WTC11 (cell line): ENCODE measurements at regions not wholly inside any gene's neighbourhood (a gene's known extent, or its start where the extent isn't known, plus 50 kb on each side); places are given as distances from the start of the nearest gene placed in this dataset.

Source experiments
- ATAC-seq: fragments of 200-7000 bp; cut with Tn5 transposase; 2 replicates; pipeline ENCODE4 v1.10.0; 2021; ENCODE audit warnings: mild to moderate bottlenecking, moderate library complexity
- CTCF ChIA-PET: fragments of 300-600 bp; sonication (Branson Sonifier 250); formaldehyde crosslinking; loops from one replicate; lab custom pipeline; 2021; ENCODE audit warnings: antibody characterized with exemption; lab: Charles Lee
- POLR2A ChIA-PET: fragments of 350-600 bp; sonication (Branson Sonifier 250); formaldehyde crosslinking; loops from one replicate; lab custom pipeline; 2021; ENCODE audit warnings: antibody characterized with exemption; lab: Charles Lee
- DNase-seq: peaks from one replicate; pipeline ENCODE4 v3.0.0; 2021; ENCODE audit warnings: low spot score
- H3K27ac Mint-ChIP-seq: 2 replicates; pipeline ENCODE4 v1.8.0; 2021; ENCODE audit warnings: mixed read lengths
- H3K27me3 Mint-ChIP-seq: 2 replicates; pipeline ENCODE4 v1.8.0; 2021; ENCODE audit warnings: low read depth, mild to moderate bottlenecking, moderate library complexity, mixed read lengths
- H3K36me3 Mint-ChIP-seq: 2 replicates; pipeline ENCODE4 v1.8.0; 2021; ENCODE audit warnings: mixed read lengths
- H3K4me1 Mint-ChIP-seq: 2 replicates; pipeline ENCODE4 v1.8.0; 2022; ENCODE audit warnings: mixed read lengths
- H3K4me3 Mint-ChIP-seq: 2 replicates; pipeline ENCODE4 v1.8.0; 2021; ENCODE audit warnings: mild to moderate bottlenecking, moderate library complexity, mixed read lengths
- H3K9me3 Mint-ChIP-seq: 2 replicates; pipeline ENCODE4 v1.8.0; 2021; ENCODE audit warnings: mixed read lengths
- ATF2 ChIP-seq: sonication (generic); formaldehyde crosslinking; IDR thresholded peaks from 2 replicates; pipeline ENCODE4 v1.8.1; 2022; ENCODE audit warnings: low read depth, missing genetic modification reagents, borderline replicate concordance
- CDX4 ChIP-seq: fragments of 250-450 bp; sonication (Bioruptor Pico); IDR thresholded peaks from 2 replicates; pipeline ENCODE4 v1.9.0; 2021; ENCODE audit warnings: moderate library complexity, mild to moderate bottlenecking, inconsistent platforms, borderline replicate concordance
- CREM ChIP-seq: sonication (generic); formaldehyde crosslinking; IDR thresholded peaks from 2 replicates; pipeline ENCODE4 v1.8.1; 2022; ENCODE audit warnings: mild to moderate bottlenecking, missing genetic modification reagents, moderate library complexity
- ERG ChIP-seq: fragments of 250-450 bp; sonication (Bioruptor Pico); IDR thresholded peaks from 2 replicates; pipeline ENCODE4 v1.8.0; 2021; ENCODE audit warnings: mild to moderate bottlenecking
- ETV6 ChIP-seq: sonication (generic); formaldehyde crosslinking; IDR thresholded peaks from 2 replicates; pipeline ENCODE4 v1.8.1; 2022; ENCODE audit warnings: mild to moderate bottlenecking, missing genetic modification reagents
- HMGXB4 ChIP-seq: sonication (generic); formaldehyde crosslinking; IDR thresholded peaks from 2 replicates; pipeline ENCODE4 v1.8.1; 2023; ENCODE audit warnings: mild to moderate bottlenecking, moderate library complexity, missing genetic modification reagents
- MAX ChIP-seq: sonication (generic); formaldehyde crosslinking; IDR thresholded peaks from 2 replicates; pipeline ENCODE4 v1.8.0; 2022; ENCODE audit warnings: mild to moderate bottlenecking, missing genetic modification reagents
- NFE2L1 ChIP-seq: sonication (generic); formaldehyde crosslinking; IDR thresholded peaks from 2 replicates; pipeline ENCODE4 v1.8.1; 2023; ENCODE audit warnings: missing genetic modification reagents
- NR1H2 ChIP-seq: sonication (generic); formaldehyde crosslinking; IDR thresholded peaks from 2 replicates; pipeline ENCODE4 v1.9.0; 2021; ENCODE audit warnings: mild to moderate bottlenecking, moderate library complexity, missing genetic modification reagents
- NR2C2 ChIP-seq: sonication (generic); formaldehyde crosslinking; IDR thresholded peaks from 2 replicates; pipeline ENCODE4 v1.8.0; 2022; ENCODE audit warnings: mild to moderate bottlenecking, missing genetic modification reagents
- OVOL2 ChIP-seq: fragments of 250-450 bp; sonication (Bioruptor Pico); IDR thresholded peaks from 2 replicates; pipeline ENCODE4 v1.9.0; 2021; ENCODE audit warnings: mild to moderate bottlenecking, borderline replicate concordance
- SMAD3 ChIP-seq: sonication (generic); formaldehyde crosslinking; IDR thresholded peaks from 2 replicates; pipeline ENCODE4 v1.8.0; 2022; ENCODE audit warnings: missing genetic modification reagents, mild to moderate bottlenecking, borderline replicate concordance
- SMAD4 ChIP-seq: sonication (generic); formaldehyde crosslinking; IDR thresholded peaks from 2 replicates; pipeline ENCODE4 v1.8.0; 2022; ENCODE audit warnings: mild to moderate bottlenecking, missing genetic modification reagents
- USF2 ChIP-seq: sonication (generic); formaldehyde crosslinking; IDR thresholded peaks from 2 replicates; pipeline ENCODE4 v1.8.1; 2023; ENCODE audit warnings: mild to moderate bottlenecking, missing genetic modification reagents, moderate library complexity
- ZBTB43 ChIP-seq: sonication (generic); formaldehyde crosslinking; IDR thresholded peaks from 2 replicates; pipeline ENCODE4 v1.8.1; 2023; ENCODE audit warnings: mild to moderate bottlenecking, missing genetic modification reagents
- ZMAT4 ChIP-seq: fragments of 250-450 bp; sonication (Bioruptor Pico); IDR thresholded peaks from 2 replicates; pipeline ENCODE4 v1.9.0; 2021; ENCODE audit warnings: mild to moderate bottlenecking
- ZNF219 ChIP-seq: sonication (generic); formaldehyde crosslinking; IDR thresholded peaks from 2 replicates; pipeline ENCODE4 v1.8.0; 2023; ENCODE audit warnings: missing genetic modification reagents, mild to moderate bottlenecking, borderline replicate concordance
- ZNF281 ChIP-seq: sonication (generic); formaldehyde crosslinking; IDR thresholded peaks from 2 replicates; pipeline ENCODE4 v1.8.0; 2023; ENCODE audit warnings: mild to moderate bottlenecking, missing genetic modification reagents
- ZNF396 ChIP-seq: fragments of 250-450 bp; sonication (Bioruptor Pico); IDR thresholded peaks from 2 replicates; pipeline ENCODE4 v1.8.0; 2021; ENCODE audit warnings: mild to moderate bottlenecking, moderate library complexity, borderline replicate concordance
- ZNF425 ChIP-seq: fragments of 250-450 bp; sonication (Bioruptor Pico); conservative IDR thresholded peaks from 2 replicates; pipeline ENCODE4 v1.9.0; 2021; ENCODE audit warnings: mild to moderate bottlenecking
- ZSCAN18 ChIP-seq: fragments of 250-450 bp; sonication (Bioruptor Pico); IDR thresholded peaks from 2 replicates; pipeline ENCODE4 v2.1.2; 2022; ENCODE audit warnings: mild to moderate bottlenecking, moderate library complexity

GRCh38 chr1:189463166-189463565, 1014.5 kb downstream of the BRINP3 start:
- H3K27me3 Mint-ChIP-seq = no peaks in the 10 kb centered on the region
- no peaks in the 10 kb centered on the region for H3K36me3 Mint-ChIP-seq
- H3K27ac Mint-ChIP-seq = no peak overlapping the region
- H3K4me3 Mint-ChIP-seq = no peak overlapping the region
- no peak for ATAC-seq
- H3K9me3 Mint-ChIP-seq = peaks cover 5% of the 10 kb centered on the region
- ChIA-PET CTCF (no interaction called here), POLR2A (no interaction called here)
- DNase-seq = no peak
- no peaks in the 10 kb centered on the region for H3K4me1 Mint-ChIP-seq
- TF ChIP-seq OVOL2 (CRISPR knock-in tag) (no peak), ZNF425 (no peak), NR1H2 (no peak), ERG (CRISPR knock-in tag) (no peak), CREM (no peak), ETV6 (CRISPR knock-in tag) (no peak), ZNF396 (CRISPR knock-in tag) (no peak), ATF2 (CRISPR knock-in tag) (no peak), ZMAT4 (no peak), NFE2L1 (CRISPR knock-in tag) (no peak), SMAD3 (CRISPR knock-in tag) (no peak)

GRCh38 chr1:189496768-189497167, 980.9 kb downstream of the BRINP3 start:
- ATAC-seq (no peak), DNase-seq (no peak)
- ChIA-PET POLR2A (no interaction called here), CTCF (no interaction called here)
- H3K4me1 Mint-ChIP-seq = no peaks in the 10 kb centered on the region
- no peak overlapping the region for H3K27ac Mint-ChIP-seq
- H3K36me3 Mint-ChIP-seq = no peaks in the 10 kb centered on the region
- H3K9me3 Mint-ChIP-seq = no peaks in the 10 kb centered on the region
- H3K27me3 Mint-ChIP-seq = no peaks in the 10 kb centered on the region
- no peak overlapping the region for H3K4me3 Mint-ChIP-seq
- TF ChIP-seq HMGXB4 (CRISPR knock-in tag) (no peak), NR2C2 (CRISPR knock-in tag) (no peak), ZNF281 (no peak), SMAD4 (CRISPR knock-in tag) (no peak), ZBTB43 (CRISPR knock-in tag) (no peak), ZSCAN18 (no peak), MAX (CRISPR knock-in tag) (no peak), USF2 (CRISPR knock-in tag) (no peak), CDX4 (CRISPR knock-in tag) (no peak), ZNF219 (CRISPR knock-in tag) (no peak)
